Astrocyte (in vitro differentiated cells and primary cell): ENCODE measurements at regions not wholly inside any gene's neighbourhood (a gene's known extent, or its start where the extent isn't known, plus 50 kb on each side); places are given as distances from the start of the nearest gene placed in this dataset.

Source experiments
- DNase-seq: peaks from one replicate; pipeline ENCODE4 v3.0.0-alpha.2; 2010; ENCODE audit warnings: low read depth
- FAIRE-seq: peaks from 2 replicates; lab custom pipeline; 2011; peaks lifted over from hg19 to GRCh38; lab: Jason Lieb, UNC
- H2AFZ ChIP-seq: 2 replicates; pipeline ENCODE4 v1.6.0; 2012; ENCODE audit warnings: low read depth, low read length, inconsistent platforms
- H3K27ac ChIP-seq: 2 replicates; pipeline ENCODE4 v1.5.1; 2011; ENCODE audit warnings: low read depth, low read length, inconsistent platforms
- H3K27me3 ChIP-seq: 2 replicates; pipeline ENCODE4 v1.6.0; 2011; ENCODE audit warnings: low read length, inconsistent platforms; ENCODE audit not compliant: insufficient read depth
- H3K36me3 ChIP-seq: 2 replicates; pipeline ENCODE4 v1.5.1; 2011; ENCODE audit warnings: low read length, inconsistent platforms; ENCODE audit not compliant: insufficient read depth
- H3K4me1 ChIP-seq: 2 replicates; pipeline ENCODE4 v1.5.1; 2011; ENCODE audit warnings: low read length, inconsistent platforms; ENCODE audit not compliant: insufficient read depth
- H3K4me2 ChIP-seq: 2 replicates; pipeline ENCODE4 v1.6.0; 2012; ENCODE audit warnings: low read length, inconsistent platforms
- H3K4me3 ChIP-seq: 2 replicates; pipeline ENCODE4 v1.5.1; 2011; ENCODE audit warnings: low read depth, mild to moderate bottlenecking, low read length, inconsistent platforms; ENCODE audit not compliant: insufficient read depth
- H3K79me2 ChIP-seq: 2 replicates; pipeline ENCODE4 v1.6.0; 2012; ENCODE audit warnings: mild to moderate bottlenecking, low read length, inconsistent platforms; ENCODE audit not compliant: insufficient read depth
- H3K9ac ChIP-seq: 2 replicates; pipeline ENCODE4 v1.6.0; 2012; ENCODE audit warnings: mild to moderate bottlenecking, low read length, inconsistent platforms
- H3K9me3 ChIP-seq: 2 replicates; pipeline ENCODE4 v1.5.1; 2012; ENCODE audit warnings: low read depth, mild to moderate bottlenecking, low read length, inconsistent platforms; ENCODE audit not compliant: insufficient read depth
- H4K20me1 ChIP-seq: 2 replicates; pipeline ENCODE4 v1.6.0; 2012; ENCODE audit warnings: low read length, inconsistent platforms; ENCODE audit not compliant: insufficient read depth
- H3K27ac Mint-ChIP-seq: one replicate; pipeline ENCODE4 v1.8.0; 2021; ENCODE audit warnings: mild to moderate bottlenecking, mixed read lengths; ENCODE audit not compliant: unreplicated experiment
- H3K27me3 Mint-ChIP-seq: one replicate; pipeline ENCODE4 v1.8.0; 2021; ENCODE audit warnings: low read depth, mixed read lengths; ENCODE audit not compliant: unreplicated experiment
- H3K36me3 Mint-ChIP-seq: one replicate; pipeline ENCODE4 v1.8.0; 2021; ENCODE audit warnings: low read depth, mixed read lengths; ENCODE audit not compliant: unreplicated experiment
- H3K4me1 Mint-ChIP-seq: one replicate; pipeline ENCODE4 v1.8.0; 2021; ENCODE audit warnings: low read depth, mixed read lengths; ENCODE audit not compliant: unreplicated experiment
- H3K4me3 Mint-ChIP-seq: one replicate; pipeline ENCODE4 v1.8.0; 2021; ENCODE audit warnings: mild to moderate bottlenecking, moderate library complexity, mixed read lengths; ENCODE audit not compliant: unreplicated experiment
- H3K9me3 Mint-ChIP-seq: one replicate; pipeline ENCODE4 v1.8.0; 2021; ENCODE audit warnings: mild to moderate bottlenecking, mixed read lengths; ENCODE audit not compliant: unreplicated experiment
- CTCF ChIP-seq: IDR thresholded peaks from 2 replicates; pipeline ENCODE4 v1.5.1; 2011; ENCODE audit warnings: low read depth, mild to moderate bottlenecking, inconsistent platforms, low read length, moderate library complexity; ENCODE audit not compliant: insufficient read depth
- EZH2 ChIP-seq: IDR thresholded peaks from 2 replicates; pipeline ENCODE4 v1.6.1; 2012; ENCODE audit warnings: mild to moderate bottlenecking, low read length, inconsistent platforms; ENCODE audit not compliant: insufficient read depth

GRCh38 chr14:104356020-104356737 lies 217.8 kb downstream of the KIF26A start:
- Mint-ChIP-seq H3K4me3 (no peak overlapping the region), H3K9me3 (peaks cover 1% of the 10 kb centered on the region), H3K27ac (no peak overlapping the region), H3K27me3 (peaks cover 29% of the 10 kb centered on the region), H3K4me1 (no peaks in the 10 kb centered on the region), H3K36me3 (no peaks in the 10 kb centered on the region)
- no peak for TF ChIP-seq EZH2
- Histone ChIP-seq H3K4me2 (no peak overlapping the region), H4K20me1 (no peaks in the 10 kb centered on the region), H3K9ac (no peak overlapping the region), H2AFZ (no peak overlapping the region), H3K9me3 (peaks cover 2% of the 10 kb centered on the region), H3K4me3 (no peak overlapping the region), H3K79me2 (no peaks in the 10 kb centered on the region), H3K27ac (no peak overlapping the region), H3K27me3 (no peaks in the 10 kb centered on the region), H3K36me3 (no peaks in the 10 kb centered on the region), H3K4me1 (no peaks in the 10 kb centered on the region)
- no peak for DNase-seq
- FAIRE-seq, result no peak

- no peak for DNase-seq
- TF ChIP-seq EZH2, result no peak
- no peak for TF ChIP-seq CTCF
- Histone ChIP-seq H3K9me3 (peaks cover 2% of the 10 kb centered on the region), H3K9ac (no peak overlapping the region), H3K27me3 (no peaks in the 10 kb centered on the region), H3K79me2 (no peaks in the 10 kb centered on the region), H4K20me1 (no peaks in the 10 kb centered on the region), H3K4me2 (no peak overlapping the region), H3K4me3 (no peak overlapping the region), H3K27ac (no peak overlapping the region), H3K4me1 (no peaks in the 10 kb centered on the region), H3K36me3 (no peaks in the 10 kb centered on the region), H2AFZ (no peak overlapping the region)
- no peaks in the 10 kb centered on the region for H3K36me3 Mint-ChIP-seq
- FAIRE-seq, result no peak
- H3K4me1 Mint-ChIP-seq, result no peaks in the 10 kb centered on the region
- H3K9me3 Mint-ChIP-seq, result no peaks in the 10 kb centered on the region
- peaks cover 33% of the 10 kb centered on the region for H3K27me3 Mint-ChIP-seq
- H3K27ac Mint-ChIP-seq, result no peak overlapping the region
- no peak overlapping the region for H3K4me3 Mint-ChIP-seq
Observed at GRCh38 chr14:104356738-104357688, 218.6 kb downstream of the KIF26A start.

- Histone ChIP-seq H3K27ac (no peak overlapping the region), H4K20me1 (no peaks in the 10 kb centered on the region), H3K4me2 (no peak overlapping the region), H3K9ac (no peak overlapping the region), H2AFZ (no peak overlapping the region), H3K36me3 (no peaks in the 10 kb centered on the region), H3K4me1 (no peaks in the 10 kb centered on the region), H3K9me3 (no peaks in the 10 kb centered on the region), H3K79me2 (no peaks in the 10 kb centered on the region), H3K4me3 (no peak overlapping the region), H3K27me3 (no peaks in the 10 kb centered on the region)
- Mint-ChIP-seq H3K4me1 (no peaks in the 10 kb centered on the region), H3K27ac (no peak overlapping the region), H3K27me3 (peaks cover 34% of the 10 kb centered on the region), H3K9me3 (no peaks in the 10 kb centered on the region), H3K4me3 (no peak overlapping the region), H3K36me3 (no peaks in the 10 kb centered on the region)
- FAIRE-seq (no peak), DNase-seq (no peak)
- TF ChIP-seq EZH2, result no peak
- no peak for TF ChIP-seq CTCF
Observed at GRCh38 chr14:104357689-104358527, 219.5 kb downstream of the KIF26A start.
